Osteoblast (primary cell): ENCODE measurements at regions not wholly inside any gene's neighbourhood (a gene's known extent, or its start where the extent isn't known, plus 50 kb on each side); places are given as distances from the start of the nearest gene placed in this dataset.

Experiments used
- DNase-seq: peaks from one replicate; pipeline ENCODE4 v3.0.0; 2011; ENCODE audit warnings: low spot score, mixed read lengths; ENCODE audit not compliant: insufficient read length; ENCODE audit errors: missing footprints
- H2AFZ ChIP-seq: 2 replicates; pipeline ENCODE4 v1.6.0; 2011; ENCODE audit warnings: mild to moderate bottlenecking, low read length
- H3K27ac ChIP-seq: 2 replicates; pipeline ENCODE4 v1.5.1; 2011; ENCODE audit warnings: mild to moderate bottlenecking, low read depth, low read length, moderate library complexity
- H3K27me3 ChIP-seq: 2 replicates; pipeline ENCODE4 v1.6.0; 2012; ENCODE audit warnings: mild to moderate bottlenecking, control low read depth, inconsistent platforms, low read length, moderate library complexity; ENCODE audit not compliant: insufficient read depth
- H3K36me3 ChIP-seq: 2 replicates; pipeline ENCODE4 v1.5.1; 2011; ENCODE audit warnings: mild to moderate bottlenecking, low read length, control low read depth, moderate library complexity; ENCODE audit not compliant: insufficient read depth
- H3K4me1 ChIP-seq: 2 replicates; pipeline ENCODE4 v1.5.1; 2011; ENCODE audit warnings: mild to moderate bottlenecking, low read length, control low read depth, moderate library complexity; ENCODE audit not compliant: insufficient read depth
- H3K4me2 ChIP-seq: 2 replicates; pipeline ENCODE4 v1.6.0; 2011; ENCODE audit warnings: mild to moderate bottlenecking, low read length; ENCODE audit not compliant: insufficient read depth
- H3K4me3 ChIP-seq: fragments of 200-600 bp; sonication (generic); 3 replicates; pipeline ENCODE4 v1.5.1; 2012; ENCODE audit warnings: mild to moderate bottlenecking, low read length, inconsistent platforms; ENCODE audit not compliant: insufficient read depth
- H3K79me2 ChIP-seq: 2 replicates; pipeline ENCODE4 v1.6.0; 2012; ENCODE audit warnings: mild to moderate bottlenecking, low read length, control low read depth, inconsistent platforms; ENCODE audit not compliant: insufficient read depth
- H3K9me3 ChIP-seq: 2 replicates; pipeline ENCODE4 v1.5.1; 2011; ENCODE audit warnings: low read depth, low read length, control low read depth
- H4K20me1 ChIP-seq: 2 replicates; pipeline ENCODE4 v1.6.0; 2012; ENCODE audit warnings: mild to moderate bottlenecking, low read length, control low read depth; ENCODE audit not compliant: insufficient read depth
- CTCF ChIP-seq: IDR thresholded peaks from 2 replicates; pipeline ENCODE4 v1.5.1; 2011; ENCODE audit warnings: mild to moderate bottlenecking, low read depth, low read length, moderate library complexity; ENCODE audit errors: extremely low read depth

- no peak for DNase-seq
- no peaks in the 10 kb centered on the region for H3K27me3 ChIP-seq
- no peaks in the 10 kb centered on the region for H4K20me1 ChIP-seq
- no peaks in the 10 kb centered on the region for H3K36me3 ChIP-seq
- H3K9me3 ChIP-seq, result no peaks in the 10 kb centered on the region
- H3K4me2 ChIP-seq, result no peak overlapping the region
- no peak for TF ChIP-seq CTCF
- H3K4me3 ChIP-seq, result no peak overlapping the region
- H3K27ac ChIP-seq, result no peak overlapping the region
- no peaks in the 10 kb centered on the region for H3K79me2 ChIP-seq
- no peaks in the 10 kb centered on the region for H3K4me1 ChIP-seq
- H2AFZ ChIP-seq, result no peak overlapping the region
Measured at GRCh38 chr4:166284221-166284620, 411.2 kb downstream of the TLL1 start.

DNA sequence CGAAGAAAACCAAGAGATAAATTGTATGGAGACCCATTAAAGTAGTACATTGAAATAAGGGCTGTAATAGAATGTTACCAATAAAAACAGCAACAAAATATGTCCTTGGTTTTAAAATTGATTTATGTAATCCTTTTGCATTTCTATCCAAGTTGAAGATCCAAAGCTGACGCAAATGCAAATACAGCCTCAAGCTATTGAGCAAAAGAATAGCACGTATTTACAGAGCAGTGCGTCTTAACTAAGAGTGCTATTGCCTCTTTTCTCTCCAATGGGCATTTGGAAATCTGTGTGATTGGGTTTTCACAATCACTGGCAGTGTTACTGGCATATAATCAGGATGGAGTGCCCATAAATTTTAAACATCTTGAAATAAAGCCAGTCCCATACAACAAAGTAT, 417.4 kb downstream of the TLL1 start:
- no peak overlapping the region for H3K4me2 ChIP-seq
- H3K27ac ChIP-seq, result no peak overlapping the region
- H3K36me3 ChIP-seq, result no peaks in the 10 kb centered on the region
- H3K27me3 ChIP-seq, result no peaks in the 10 kb centered on the region
- DNase-seq, result no peak
- no peak overlapping the region for H2AFZ ChIP-seq
- no peak overlapping the region for H3K4me3 ChIP-seq
- no peaks in the 10 kb centered on the region for H3K79me2 ChIP-seq
- TF ChIP-seq CTCF, result no peak
- H4K20me1 ChIP-seq, result no peaks in the 10 kb centered on the region
- no peaks in the 10 kb centered on the region for H3K9me3 ChIP-seq
- no peaks in the 10 kb centered on the region for H3K4me1 ChIP-seq

DNA sequence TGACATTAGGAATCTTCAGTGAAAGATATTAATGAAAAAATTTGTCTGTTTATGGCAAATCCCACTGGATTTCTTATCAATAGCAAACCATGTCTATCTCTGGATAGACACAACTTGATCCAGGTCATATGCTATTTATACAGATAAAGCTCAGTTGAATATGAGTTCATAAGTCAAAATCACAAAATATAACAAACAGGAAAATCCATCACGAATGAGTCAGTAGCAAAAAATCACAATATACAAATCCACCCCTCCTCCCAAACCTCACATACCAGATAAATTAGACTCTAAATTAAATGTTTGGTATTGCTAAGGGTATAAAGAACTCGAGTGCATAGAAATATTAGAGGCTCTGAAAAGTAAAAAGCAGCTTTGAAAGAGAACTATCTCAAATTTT, 420.5 kb downstream of the TLL1 start:
- Histone ChIP-seq H3K36me3 (no peaks in the 10 kb centered on the region), H2AFZ (no peak overlapping the region)
- no peak for TF ChIP-seq CTCF

DNA sequence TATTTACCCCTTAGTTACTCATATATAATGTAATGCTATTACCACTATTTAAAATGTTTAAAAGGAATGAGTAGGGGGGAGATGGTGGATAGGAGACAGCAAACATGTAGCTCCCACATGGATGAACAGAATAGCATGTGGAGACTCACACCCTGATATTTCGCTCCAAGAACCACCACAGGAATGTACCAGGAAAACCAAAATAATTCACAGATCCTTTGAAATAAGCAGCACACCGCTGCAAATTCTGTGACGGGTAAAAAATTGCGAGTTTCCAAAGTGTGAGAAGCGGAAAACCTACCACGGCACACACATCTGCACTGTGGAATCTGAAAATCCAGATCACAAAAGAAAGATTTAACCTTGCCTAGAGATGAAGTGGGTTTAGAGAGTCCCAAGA, 428.2 kb downstream of the TLL1 start:
- H4K20me1 ChIP-seq, result no peaks in the 10 kb centered on the region
- no peaks in the 10 kb centered on the region for H3K36me3 ChIP-seq
- peak overlapping the region; percentile 20 for H2AFZ ChIP-seq
- no peaks in the 10 kb centered on the region for H3K79me2 ChIP-seq
- no peaks in the 10 kb centered on the region for H3K9me3 ChIP-seq
- no peak for TF ChIP-seq CTCF
- DNase-seq, result no peak
- H3K27me3 ChIP-seq, result no peaks in the 10 kb centered on the region
- H3K4me2 ChIP-seq, result peak overlapping the region; percentile 14
- no peaks in the 10 kb centered on the region for H3K4me1 ChIP-seq
- H3K4me3 ChIP-seq, result peak overlapping the region; percentile 30
- no peak overlapping the region for H3K27ac ChIP-seq

More for the DNA sequence above, 420.5 kb downstream of the TLL1 start:
- no peaks in the 10 kb centered on the region for H4K20me1 ChIP-seq
- no peaks in the 10 kb centered on the region for H3K79me2 ChIP-seq
- H3K4me1 ChIP-seq, result no peaks in the 10 kb centered on the region
- H3K27me3 ChIP-seq, result no peaks in the 10 kb centered on the region
- DNase-seq, result no peak
- H3K4me2 ChIP-seq, result no peak overlapping the region
- no peaks in the 10 kb centered on the region for H3K9me3 ChIP-seq
- H3K4me3 ChIP-seq, result no peak overlapping the region
- H3K27ac ChIP-seq, result no peak overlapping the region
